ENCODE measurements at regions not wholly inside any gene's neighbourhood (a gene's known extent, or its start where the extent isn't known, plus 50 kb on each side); places are given as distances from the start of the nearest gene placed in this dataset.

- no peak for TF ChIP-seq CTCF (IDR thresholded peaks at IDR 0.05; ENCODE audit: borderline replicate concordance, control extremely low read depth, extremely low read depth, insufficient read depth, missing control alignments)
- in situ Hi-C loops (cut with MboI; ENCODE audit: low sequenced_read_pairs, unreplicated experiment), result loop anchor here (5.0 kb wide), 1 partner anchor 144 kb away; no protein-coding TSS in a partner anchor
- DNase-seq (ENCODE audit: low spot score), result no peak
These were observed 423.7 kb upstream of the CADM1 start for GRCh38 chr11:115927823-115928329.

- TF ChIP-seq CTCF (IDR thresholded peaks at IDR 0.05; ENCODE audit: borderline replicate concordance, control extremely low read depth, extremely low read depth, insufficient read depth, missing control alignments), result no peak
- in situ Hi-C loops (cut with MboI; ENCODE audit: low sequenced_read_pairs, unreplicated experiment), result loop anchor here (5.0 kb wide), 1 partner anchor 146 kb away; no protein-coding TSS in a partner anchor
- no peak for DNase-seq (ENCODE audit: low spot score)
These were observed 422.4 kb upstream of the CADM1 start for GRCh38 chr11:115926601-115927000.

GRCh38 chr11:115926138-115926537, 421.9 kb upstream of the CADM1 start:
- no peak for DNase-seq (ENCODE audit: low spot score)
- in situ Hi-C loops (cut with MboI; ENCODE audit: low sequenced_read_pairs, unreplicated experiment), result loop anchor here (5.0 kb wide), 1 partner anchor 146 kb away; no protein-coding TSS in a partner anchor
- no peak for TF ChIP-seq CTCF (IDR thresholded peaks at IDR 0.05; ENCODE audit: borderline replicate concordance, control extremely low read depth, extremely low read depth, insufficient read depth, missing control alignments)

GRCh38 chr11:115925568-115926090, 421.4 kb upstream of the CADM1 start:
- in situ Hi-C loops (cut with MboI; ENCODE audit: low sequenced_read_pairs, unreplicated experiment), result loop anchor here (5.0 kb wide), 1 partner anchor 147 kb away; no protein-coding TSS in a partner anchor
- DNase-seq (ENCODE audit: low spot score), result no peak
- no peak for TF ChIP-seq CTCF (IDR thresholded peaks at IDR 0.05; ENCODE audit: borderline replicate concordance, control extremely low read depth, extremely low read depth, insufficient read depth, missing control alignments)

GRCh38 chr11:115924744-115925567, 420.7 kb upstream of the CADM1 start:
- TF ChIP-seq CTCF (IDR thresholded peaks at IDR 0.05; ENCODE audit: borderline replicate concordance, control extremely low read depth, extremely low read depth, insufficient read depth, missing control alignments), result no peak
- peak; percentile 60 for DNase-seq (ENCODE audit: low spot score)
- in situ Hi-C loops (cut with MboI; ENCODE audit: low sequenced_read_pairs, unreplicated experiment), result loop anchor here (5.0 to 25.0 kb wide), 2 partner anchors 147 to 588 kb away; no protein-coding TSS in a partner anchor

GRCh38 chr11:115922876-115923275, 418.7 kb upstream of the CADM1 start:
- TF ChIP-seq CTCF (IDR thresholded peaks at IDR 0.05; ENCODE audit: borderline replicate concordance, control extremely low read depth, extremely low read depth, insufficient read depth, missing control alignments), result no peak
- no peak for DNase-seq (ENCODE audit: low spot score)
- in situ Hi-C loops (cut with MboI; ENCODE audit: low sequenced_read_pairs, unreplicated experiment), result loop anchor here (25.0 kb wide), 1 partner anchor 586 kb away; no protein-coding TSS in a partner anchor

All from GM13976 (cell line).